Right cardiac atrium (tissue), 5 donors: ENCODE measurements at regions not wholly inside any gene's neighbourhood (a gene's known extent, or its start where the extent isn't known, plus 50 kb on each side); places are given as distances from the start of the nearest gene placed in this dataset.

Source experiments
- ATAC-seq, 2 donors: fragments of 200-7000 bp; cut with Tn5 transposase; one replicate each; pipeline versions ENCODE4 v1.8.0 to v1.9.1; 2020; ENCODE audit warnings: moderate library complexity in 2 of 2, mild to moderate bottlenecking in 1 of 2
- DNase-seq, 3 donors: peaks; one replicate each; pipeline ENCODE4 v3.0.0-alpha.2; 2020
- H3K27ac ChIP-seq: one replicate; pipeline ENCODE4 v1.5.1; 2013; ENCODE audit warnings: mild to moderate bottlenecking, low read length, control low read depth, moderate library complexity
- H3K27me3 ChIP-seq: one replicate; pipeline ENCODE4 v1.6.1; 2013; ENCODE audit not compliant: control insufficient read depth, insufficient read depth
- H3K4me1 ChIP-seq: one replicate; pipeline ENCODE4 v1.6.1; 2013; ENCODE audit warnings: low read length; ENCODE audit not compliant: control insufficient read depth, insufficient read depth
- H3K4me3 ChIP-seq: one replicate; pipeline ENCODE4 v1.5.1; 2013; ENCODE audit warnings: low read length, control low read depth
- H3K9me3 ChIP-seq: one replicate; pipeline ENCODE4 v1.6.1; 2013; ENCODE audit warnings: low read length; ENCODE audit not compliant: control insufficient read depth
- WGBS: extraction: QIAGEN DNeasy Blood & Tissue Kit; methylation state at CpG from one replicate; pipeline ENCODE4 v1.1.7; 2013; 5-methylcytosine and 5-hydroxymethylcytosine counted together
- intact Hi-C, 4 donors: fragments of 100-400 bp; cut with DNase I; formaldehyde crosslinking; loops; one replicate each; pipeline versions ENCODE4 v1.11.0 to v1.14.0; 2022 to 2023
- donor health status: healthy with polysubstance abuse.
- donor health status: DM: no; HTN: yes; CAD: no.
- donor health status: DM: no; HTN: no; CAD: no.
- donor health status: DM: no; HTN: yes; CAD: no; lungs with severe emphysema.
- donor health status: DM: yes; HTN: yes; CAD: no.

DNA sequence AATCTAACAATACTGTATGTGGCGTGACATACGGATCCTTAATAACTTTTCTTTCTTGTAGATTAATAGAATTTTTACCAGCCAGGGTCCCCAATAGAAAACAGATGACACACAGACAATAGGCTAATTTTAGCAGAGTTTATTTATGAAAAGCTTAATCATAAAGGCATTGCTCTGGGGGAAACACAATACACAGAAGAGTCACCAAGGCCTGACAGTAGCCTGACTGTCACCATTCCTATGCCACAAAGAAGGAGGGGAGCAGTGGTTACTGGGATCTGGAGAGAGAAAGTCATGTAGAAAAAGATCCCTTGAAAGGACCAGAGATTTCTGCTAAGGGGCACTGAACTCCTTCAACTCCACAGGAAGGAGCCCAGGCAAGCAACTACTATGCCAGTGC is 139.5 kb downstream of the METTL4 start:
- Histone ChIP-seq H3K27me3 (no peaks in the 10 kb centered on the region), H3K9me3 (no peaks in the 10 kb centered on the region), H3K27ac (no peak overlapping the region), H3K4me3 (no peak overlapping the region), H3K4me1 (no peaks in the 10 kb centered on the region)
- 69% methylated on average over 2 of the region's 2 CpGs for WGBS
- intact Hi-C loops: no loop called here
- DNase-seq (no peak), ATAC-seq (no peak)

DNA sequence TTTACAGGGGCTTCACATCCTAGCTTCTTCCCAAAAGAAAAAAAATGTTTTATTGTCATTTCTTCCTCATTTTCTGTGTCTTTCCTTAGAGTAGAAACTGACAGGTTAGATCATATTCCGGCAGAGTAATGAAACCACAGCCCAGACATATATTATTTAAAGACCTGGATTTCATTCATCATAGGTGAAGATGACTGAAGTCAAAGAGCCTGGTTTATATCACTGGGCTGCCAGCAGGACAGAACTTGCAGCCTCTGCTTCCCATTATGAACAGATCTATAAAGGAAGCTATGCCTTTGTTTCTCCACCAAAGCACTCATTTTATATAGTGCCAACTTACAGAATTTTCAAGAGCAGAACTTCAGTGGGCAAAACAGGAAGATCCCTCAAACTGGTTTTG is 137.9 kb downstream of the METTL4 start:
- WGBS: 69% methylated on average over 1 of the region's 1 CpG
- Histone ChIP-seq H3K4me1 (no peaks in the 10 kb centered on the region), H3K9me3 (no peaks in the 10 kb centered on the region), H3K4me3 (no peak overlapping the region), H3K27ac (no peak overlapping the region), H3K27me3 (no peaks in the 10 kb centered on the region)
- DNase-seq (no peak), ATAC-seq (no peak)
- intact Hi-C loops: no loop called here

DNA sequence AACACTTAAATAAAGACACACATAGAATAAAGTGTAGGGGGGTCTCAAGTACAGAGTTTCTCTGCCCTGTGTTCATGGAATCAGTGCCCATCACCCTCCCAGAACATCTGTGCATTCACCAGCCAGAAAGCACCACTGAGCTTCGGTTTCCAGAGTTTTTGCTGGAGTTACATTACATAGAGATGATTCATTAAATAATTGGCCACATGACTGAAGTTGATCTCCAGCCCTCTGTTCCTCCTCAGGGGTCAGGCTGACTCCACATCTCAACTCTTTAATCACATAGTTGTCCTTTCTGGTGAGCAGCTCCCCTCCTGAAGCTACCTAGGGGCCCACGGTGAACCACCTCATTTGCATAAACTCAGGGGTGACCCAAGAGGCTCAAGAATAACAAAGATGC is 129.8 kb downstream of the METTL4 start:
- ATAC-seq (no peak), DNase-seq (no peak)
- Histone ChIP-seq H3K4me1 (no peaks in the 10 kb centered on the region), H3K4me3 (no peak overlapping the region), H3K27me3 (no peaks in the 10 kb centered on the region), H3K9me3 (no peaks in the 10 kb centered on the region), H3K27ac (no peak overlapping the region)
- 87% methylated on average over 2 of the region's 2 CpGs for WGBS
- intact Hi-C loops: loop anchor here in 1 of 4 donors (10.0 kb wide), 1 partner anchor 53 kb away; no protein-coding TSS in a partner anchor

DNA sequence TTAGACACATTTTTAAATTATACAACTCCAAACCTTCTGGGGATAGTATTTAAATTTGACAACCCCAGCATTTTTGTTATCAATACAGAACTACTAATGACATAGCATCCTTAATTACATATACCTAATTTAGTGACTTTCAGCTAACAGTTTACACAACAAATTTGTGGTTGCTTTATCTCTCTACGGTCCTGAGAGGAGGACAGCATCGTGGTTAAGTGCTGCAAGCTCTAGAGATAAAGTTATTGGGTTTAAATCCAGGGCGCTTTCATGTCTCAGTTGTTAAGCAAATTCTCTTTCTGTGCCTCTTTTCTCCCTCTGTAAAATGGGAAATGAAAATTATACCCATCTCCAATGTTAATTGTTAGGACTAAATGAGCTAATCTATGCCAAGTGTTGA is 129.3 kb downstream of the METTL4 start:
- intact Hi-C loops: loop anchor here in 1 of 4 donors (10.0 kb wide), 1 partner anchor 53 kb away; no protein-coding TSS in a partner anchor
- H3K9me3 ChIP-seq: no peaks in the 10 kb centered on the region
- H3K27me3 ChIP-seq: no peaks in the 10 kb centered on the region
- ATAC-seq (no peak), DNase-seq (no peak)
- WGBS: 57% methylated on average over 3 of the region's 3 CpGs
- no peaks in the 10 kb centered on the region for H3K4me1 ChIP-seq
- no peak overlapping the region for H3K4me3 ChIP-seq
- no peak overlapping the region for H3K27ac ChIP-seq

DNA sequence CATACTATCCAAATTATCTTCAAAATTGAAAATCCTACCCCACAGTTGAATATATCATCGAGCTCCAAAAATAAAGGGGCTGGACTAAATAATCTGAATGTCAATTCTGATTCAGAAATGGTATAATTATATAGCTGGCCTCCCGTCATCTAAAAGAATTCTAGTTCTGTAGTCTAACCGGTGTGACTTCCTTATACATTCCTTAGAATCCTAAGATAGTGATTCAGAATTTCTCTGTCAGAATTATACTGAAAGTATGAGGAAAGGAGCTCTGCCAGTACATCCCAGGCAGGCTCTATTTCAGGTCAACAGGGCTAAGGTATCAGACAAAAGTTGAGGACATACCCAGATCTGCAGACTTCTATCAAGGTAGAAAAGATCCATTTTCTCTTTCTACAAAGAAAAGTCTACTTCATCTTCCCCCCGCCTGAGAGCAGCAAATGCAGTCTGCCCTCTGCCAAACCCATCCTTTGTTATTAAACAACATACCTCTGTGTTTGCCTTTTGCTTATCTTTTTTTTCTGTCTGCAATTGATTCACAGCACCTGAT is 128.5 kb downstream of the METTL4 start:
- Histone ChIP-seq H3K9me3 (no peaks in the 10 kb centered on the region), H3K27ac (no peak overlapping the region), H3K4me1 (no peaks in the 10 kb centered on the region), H3K27me3 (no peaks in the 10 kb centered on the region), H3K4me3 (no peak overlapping the region)
- ATAC-seq (no peak), DNase-seq (no peak)
- WGBS: 63% methylated on average over 4 of the region's 4 CpGs
- intact Hi-C loops: loop anchor here in 1 of 4 donors (10.0 kb wide), 1 partner anchor 52 kb away; no protein-coding TSS in a partner anchor

DNA sequence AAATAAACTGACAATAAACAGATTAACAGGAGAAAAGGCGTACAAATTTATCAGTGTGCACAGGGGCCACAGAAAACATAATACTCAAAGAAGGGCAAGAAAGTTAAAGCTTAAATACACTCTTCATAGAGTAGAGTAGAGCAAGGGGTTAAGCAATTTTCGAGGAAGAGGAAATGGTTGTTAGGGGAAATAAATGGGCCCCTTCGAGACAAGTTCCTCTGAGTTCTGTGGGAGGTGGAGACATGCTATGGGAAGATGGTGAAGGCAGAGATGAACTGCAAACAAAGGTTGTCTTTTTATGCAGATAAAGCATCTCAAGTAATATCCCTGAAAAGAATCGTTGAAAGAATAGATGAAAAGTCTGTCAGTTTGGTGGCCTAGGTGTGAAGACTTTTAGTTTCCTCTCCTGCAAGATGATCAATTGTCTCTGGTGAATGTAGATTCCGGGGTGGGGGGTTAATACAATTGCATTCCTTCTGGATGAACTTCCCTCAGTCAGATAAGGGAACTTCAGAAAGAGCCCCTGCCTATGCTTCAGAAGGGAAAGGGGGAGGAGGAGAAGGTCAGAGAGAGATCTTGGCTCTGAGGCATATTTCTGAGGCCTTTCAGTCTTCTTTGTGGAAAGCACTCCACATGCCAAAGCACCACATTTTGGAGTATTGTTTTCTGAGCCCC is 127.0 kb downstream of the METTL4 start:
- no peaks in the 10 kb centered on the region for H3K27me3 ChIP-seq
- intact Hi-C loops: loop anchor here in 1 of 4 donors (10.0 kb wide), 1 partner anchor 50 kb away; no protein-coding TSS in a partner anchor
- H3K27ac ChIP-seq: no peak overlapping the region
- ATAC-seq (no peak), DNase-seq (no peak)
- H3K9me3 ChIP-seq: no peaks in the 10 kb centered on the region
- H3K4me1 ChIP-seq: no peaks in the 10 kb centered on the region
- WGBS: 39% methylated on average over 5 of the region's 5 CpGs
- no peak overlapping the region for H3K4me3 ChIP-seq

DNA sequence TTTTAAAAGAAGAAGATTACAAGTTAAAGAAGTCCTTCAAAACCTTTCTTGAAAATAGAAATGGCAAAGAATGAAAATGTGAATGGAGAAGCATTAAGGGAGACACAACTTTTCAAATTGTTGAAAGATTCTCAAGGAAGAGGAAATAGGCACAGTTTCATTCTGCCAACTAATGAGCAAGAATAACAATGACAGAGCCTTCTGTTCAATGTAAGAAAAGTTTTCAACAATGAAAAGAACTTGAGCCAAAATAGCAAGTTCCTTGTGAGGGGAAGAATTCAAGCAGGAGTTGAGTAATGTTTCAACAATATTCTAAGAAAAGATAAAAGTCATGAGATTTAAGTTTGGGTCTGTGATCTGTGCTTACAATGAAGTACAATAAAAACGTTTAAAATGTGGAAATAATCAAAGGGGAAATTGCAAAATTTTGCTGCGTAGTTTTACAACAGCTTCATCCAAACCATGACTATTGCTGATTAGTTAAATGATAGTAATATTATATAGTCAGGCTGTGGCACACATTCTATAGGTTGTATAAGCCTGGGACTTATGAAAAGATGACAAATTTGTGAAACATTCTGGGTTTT is 122.6 kb downstream of the METTL4 start:
- intact Hi-C loops: loop anchor here in 1 of 4 donors (10.0 kb wide), 1 partner anchor 46 kb away; no protein-coding TSS in a partner anchor
- Histone ChIP-seq H3K27ac (no peak overlapping the region), H3K9me3 (no peaks in the 10 kb centered on the region), H3K4me3 (no peak overlapping the region), H3K27me3 (no peaks in the 10 kb centered on the region), H3K4me1 (no peaks in the 10 kb centered on the region)
- no peak for ATAC-seq
- no peak for DNase-seq
- 41% methylated on average over 2 of the region's 2 CpGs for WGBS

DNA sequence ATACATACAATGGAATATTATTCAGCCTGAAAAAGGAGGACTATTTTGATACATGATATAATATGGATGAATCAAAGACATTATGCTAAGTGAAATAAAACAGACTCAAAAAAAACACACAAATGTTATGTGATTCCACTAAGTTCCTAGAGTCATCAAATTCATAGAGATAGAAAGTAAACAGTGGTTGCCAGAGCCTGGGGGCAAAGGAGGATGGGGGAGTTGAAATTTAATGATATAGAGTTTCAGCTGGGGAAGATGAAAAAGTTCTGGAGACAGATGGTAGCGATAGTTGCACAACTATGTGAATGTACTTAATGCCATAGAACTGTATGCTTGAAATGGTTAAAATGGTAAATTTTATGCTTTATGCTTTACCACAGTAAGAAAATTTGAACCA is 119.7 kb downstream of the METTL4 start:
- Histone ChIP-seq H3K9me3 (no peaks in the 10 kb centered on the region), H3K4me3 (no peak overlapping the region), H3K27ac (no peak overlapping the region), H3K27me3 (no peaks in the 10 kb centered on the region), H3K4me1 (no peaks in the 10 kb centered on the region)
- 92% methylated on average over 1 of the region's 1 CpG for WGBS
- no peak for ATAC-seq
- no peak for DNase-seq
- intact Hi-C loops: no loop called here

DNA sequence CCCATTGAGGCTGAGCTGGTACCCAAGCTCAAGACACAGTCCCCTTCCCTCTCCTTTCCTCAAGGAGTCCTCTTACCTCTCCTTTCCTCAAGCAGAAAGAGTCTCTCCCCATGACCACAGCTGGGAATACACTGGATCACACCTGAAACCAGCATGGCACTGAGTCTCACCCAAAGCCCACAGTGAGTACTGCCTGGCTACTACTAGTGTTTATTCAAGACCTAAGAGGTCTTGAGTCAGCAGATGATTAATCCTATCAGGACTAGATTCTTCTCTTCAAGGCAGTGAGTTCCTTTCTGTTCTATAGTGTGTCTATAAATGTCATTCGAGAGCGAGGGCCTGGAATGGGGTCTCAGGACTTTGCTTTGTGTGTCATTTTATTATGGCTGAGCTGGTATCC is 111.4 kb downstream of the METTL4 start:
- H3K27me3 ChIP-seq: no peaks in the 10 kb centered on the region
- intact Hi-C loops: no loop called here
- H3K4me1 ChIP-seq: no peaks in the 10 kb centered on the region
- no peak overlapping the region for H3K27ac ChIP-seq
- 89% methylated on average over 2 of the region's 2 CpGs for WGBS
- DNase-seq (no peak), ATAC-seq (no peak)
- no peaks in the 10 kb centered on the region for H3K9me3 ChIP-seq
- H3K4me3 ChIP-seq: no peak overlapping the region

DNA sequence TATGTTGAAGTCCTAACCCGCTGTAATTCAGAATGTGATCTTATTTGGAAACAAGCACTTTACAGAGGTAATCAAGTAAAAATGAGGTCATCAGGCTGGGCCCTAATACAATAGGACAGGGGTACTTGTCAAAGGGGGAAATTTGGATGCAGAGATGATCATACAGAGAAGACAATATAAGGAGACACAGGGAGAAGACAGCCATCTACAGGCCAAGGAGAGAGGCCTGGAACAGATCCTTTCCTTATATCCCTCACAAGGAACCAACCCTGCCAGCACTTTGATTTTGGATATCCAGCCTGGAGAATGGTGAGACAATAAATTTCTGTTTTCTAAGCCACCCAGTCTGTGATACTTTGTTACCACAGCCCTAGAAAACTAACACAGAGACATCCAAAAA is 104.3 kb downstream of the METTL4 start:
- no peak for DNase-seq
- ATAC-seq: no peak
- no peaks in the 10 kb centered on the region for H3K9me3 ChIP-seq
- H3K27me3 ChIP-seq: no peaks in the 10 kb centered on the region
- H3K4me1 ChIP-seq: no peaks in the 10 kb centered on the region
- 86% methylated on average over 1 of the region's 1 CpG for WGBS
- intact Hi-C loops: no loop called here
- no peak overlapping the region for H3K4me3 ChIP-seq
- H3K27ac ChIP-seq: no peak overlapping the region

DNA sequence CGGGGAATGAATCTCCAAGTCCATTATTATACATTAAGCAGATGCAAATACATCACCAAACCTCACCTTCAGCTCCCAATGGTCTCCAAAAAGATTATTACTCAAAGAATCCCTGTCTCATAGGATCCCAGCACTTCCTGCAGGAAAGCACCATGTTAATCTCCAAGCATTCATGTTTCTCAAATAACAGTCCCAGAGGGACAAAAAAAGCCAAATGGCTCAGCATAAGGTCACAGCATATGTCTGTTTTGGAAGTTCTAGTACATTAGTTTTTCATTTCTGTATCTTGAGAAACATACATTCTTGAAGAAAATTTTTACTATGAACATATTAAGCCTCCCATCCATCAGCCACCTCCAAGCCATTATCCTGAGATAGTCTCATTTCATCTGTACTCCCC is 103.3 kb downstream of the METTL4 start:
- Histone ChIP-seq H3K9me3 (no peaks in the 10 kb centered on the region), H3K4me1 (no peaks in the 10 kb centered on the region), H3K27ac (no peak overlapping the region), H3K27me3 (no peaks in the 10 kb centered on the region), H3K4me3 (no peak overlapping the region)
- intact Hi-C loops: no loop called here
- ATAC-seq (no peak), DNase-seq (no peak)
- 56% methylated on average over 1 of the region's 1 CpG for WGBS
